GM19238 (cell line): ENCODE measurements at regions not wholly inside any gene's neighbourhood (a gene's known extent, or its start where the extent isn't known, plus 50 kb on each side); places are given as distances from the start of the nearest gene placed in this dataset.
"Not testable (repeated sequence)": the region's sequence is repeated elsewhere in the genome, so short reads cannot be mapped to it uniquely, and the experiment has no call there.

Source experiments
- DNase-seq: peaks from one replicate; pipeline ENCODE4 v3.0.0; 2011; ENCODE audit warnings: low spot score; ENCODE audit not compliant: insufficient read length

GRCh38 chr1:30660241-30660640, 63.1 kb downstream of the MATN1 start:
- no peak for DNase-seq

DNA sequence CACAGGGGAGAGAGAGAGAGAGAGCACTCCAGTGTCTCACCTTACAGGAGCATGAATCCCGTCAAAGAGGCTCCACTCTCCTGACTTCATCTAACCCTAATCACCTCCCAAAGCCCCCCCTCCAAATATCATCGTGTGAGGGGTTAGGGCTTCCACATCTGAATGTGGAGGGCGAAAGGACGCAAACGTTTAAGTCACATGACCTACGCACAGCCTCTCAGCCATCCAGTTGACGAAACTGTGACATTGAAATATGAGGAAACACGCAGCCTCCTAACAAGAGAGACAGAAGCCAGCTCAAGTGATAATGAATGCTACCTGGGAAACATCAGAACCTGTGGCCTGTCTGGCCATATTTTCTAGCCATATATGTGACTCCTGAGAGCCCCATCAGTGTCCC, 63.7 kb downstream of the MATN1 start:
- no peak for DNase-seq

GRCh38 chr1:30658375-30658774, 65.0 kb downstream of the MATN1 start:
- DNase-seq = not testable (repeated sequence)

- no peak for DNase-seq
Observed at GRCh38 chr1:30658014-30658336, 65.4 kb downstream of the MATN1 start.

- DNase-seq = no peak
Observed at GRCh38 chr1:30657131-30658013, 66.0 kb downstream of the MATN1 start.

DNA sequence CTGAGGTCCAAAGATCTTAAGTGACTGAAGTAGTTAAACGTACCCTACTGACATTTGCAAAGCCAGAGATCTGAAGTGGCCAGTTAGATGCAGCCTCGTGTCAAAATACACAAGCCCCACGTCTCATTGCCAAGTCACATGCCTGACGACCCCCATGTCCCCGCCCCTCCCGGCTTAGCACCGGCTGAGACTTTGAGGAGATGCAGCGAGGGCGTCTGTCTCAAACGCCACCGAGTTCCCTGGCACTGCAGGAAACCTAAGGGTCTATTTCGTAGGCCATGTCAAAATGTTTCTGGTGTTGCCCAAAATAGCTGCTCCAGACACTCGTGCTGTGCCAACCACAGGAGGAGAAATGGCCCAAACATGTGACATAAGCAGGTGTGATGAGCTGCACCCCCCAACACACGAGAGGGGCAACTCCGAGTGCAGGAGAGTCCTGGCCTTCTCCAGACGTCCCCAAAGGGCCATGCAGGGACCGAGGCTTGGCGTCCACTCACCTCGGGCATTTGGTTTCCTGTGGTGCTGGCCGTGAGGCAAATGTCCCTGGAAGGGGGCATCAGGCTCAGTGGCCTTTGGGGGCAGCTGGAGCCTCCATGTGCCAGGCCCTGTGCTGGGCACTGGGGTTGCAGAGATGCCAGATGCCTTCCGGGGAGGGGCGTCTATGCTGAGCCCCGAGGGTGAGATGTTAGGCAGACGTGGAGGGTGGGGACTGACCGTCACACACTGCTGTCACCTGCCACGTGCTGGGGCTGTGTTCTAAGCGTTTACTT, 67.0 kb downstream of the MATN1 start:
- no peak for DNase-seq

- no peak for DNase-seq
Observed at GRCh38 chr1:30655672-30656071, 67.7 kb downstream of the MATN1 start.

DNA sequence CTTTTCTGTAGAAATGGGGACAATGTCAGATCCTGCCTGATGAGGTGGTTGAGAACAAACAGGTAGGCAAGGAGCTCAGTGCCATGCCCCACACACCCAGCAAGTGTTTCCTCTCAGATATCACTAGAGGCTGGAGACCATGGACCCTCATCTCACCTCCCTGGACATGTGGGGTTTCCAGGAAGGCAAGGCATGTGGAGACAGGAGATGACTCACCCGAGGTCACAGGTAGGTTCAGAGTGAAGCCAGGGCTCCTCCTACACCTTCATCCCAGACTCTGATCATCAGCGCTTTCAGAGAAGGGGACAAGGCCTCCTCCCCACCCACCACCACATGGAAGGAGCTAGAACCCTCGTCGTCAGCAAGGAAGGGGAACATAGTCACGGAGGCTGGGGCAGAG, 69.2 kb downstream of the MATN1 start:
- no peak for DNase-seq

DNA sequence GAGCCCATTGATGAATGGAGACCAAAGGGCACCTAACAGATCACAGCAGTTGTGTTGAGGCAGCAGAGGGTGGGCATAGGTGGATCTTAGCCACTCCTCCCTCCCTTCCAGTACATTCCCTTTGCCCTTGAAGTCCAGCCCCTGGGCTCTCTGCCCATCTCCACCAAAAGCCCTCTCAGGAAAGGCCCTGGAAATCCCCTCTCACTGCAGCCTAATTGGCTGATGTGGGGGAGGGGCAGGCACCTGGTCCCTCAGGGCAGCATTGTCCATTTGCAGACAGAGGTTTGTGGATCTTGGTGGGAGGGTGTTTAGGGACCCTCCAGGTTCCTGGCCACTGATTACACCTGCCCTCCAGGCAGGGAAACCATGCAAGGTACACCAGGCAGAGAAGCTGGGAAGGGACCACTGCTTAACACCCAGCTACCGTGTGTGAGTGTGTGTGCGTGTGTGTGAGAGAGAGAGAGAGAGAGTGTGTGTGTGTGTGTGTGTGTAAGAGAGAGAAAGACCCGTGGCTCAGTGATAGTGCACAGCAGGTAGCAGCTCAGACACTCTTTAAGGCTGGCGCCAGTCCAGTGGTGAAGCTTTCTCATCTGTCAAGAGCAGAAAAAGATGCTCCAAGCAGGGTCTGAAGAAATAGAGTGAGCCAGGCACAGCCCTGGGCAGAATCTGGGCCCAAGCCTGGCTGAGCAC, 71.1 kb downstream of the MATN1 start:
- no peak for DNase-seq

DNA sequence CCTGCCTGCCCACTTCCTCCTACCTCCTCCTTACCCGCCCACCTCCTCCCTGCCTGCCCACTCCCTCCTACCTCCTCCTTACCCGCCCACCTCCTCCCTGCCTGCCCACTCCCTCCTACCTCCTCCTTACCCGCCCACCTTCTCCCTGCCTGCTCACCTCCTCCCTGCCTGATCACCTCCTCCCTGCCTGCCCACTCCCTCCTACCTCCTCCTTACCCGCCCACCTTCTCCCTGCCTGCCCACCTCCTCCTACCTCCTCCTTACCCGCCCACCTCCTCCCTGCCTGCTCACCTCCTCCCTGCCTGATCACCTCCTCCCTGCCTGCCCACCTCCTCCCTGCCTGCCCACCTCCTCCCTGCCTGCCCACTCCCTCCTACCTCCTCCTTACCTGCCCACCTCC, 72.0 kb downstream of the MATN1 start:
- DNase-seq = not testable (repeated sequence)

- no peak for DNase-seq
Observed at GRCh38 chr1:30650968-30651320, 72.4 kb downstream of the MATN1 start.

- no peak for DNase-seq
Observed at GRCh38 chr1:30650038-30650967, 73.1 kb downstream of the MATN1 start.

GRCh38 chr1:30649321-30649991, 73.9 kb downstream of the MATN1 start:
- no peak for DNase-seq

DNA sequence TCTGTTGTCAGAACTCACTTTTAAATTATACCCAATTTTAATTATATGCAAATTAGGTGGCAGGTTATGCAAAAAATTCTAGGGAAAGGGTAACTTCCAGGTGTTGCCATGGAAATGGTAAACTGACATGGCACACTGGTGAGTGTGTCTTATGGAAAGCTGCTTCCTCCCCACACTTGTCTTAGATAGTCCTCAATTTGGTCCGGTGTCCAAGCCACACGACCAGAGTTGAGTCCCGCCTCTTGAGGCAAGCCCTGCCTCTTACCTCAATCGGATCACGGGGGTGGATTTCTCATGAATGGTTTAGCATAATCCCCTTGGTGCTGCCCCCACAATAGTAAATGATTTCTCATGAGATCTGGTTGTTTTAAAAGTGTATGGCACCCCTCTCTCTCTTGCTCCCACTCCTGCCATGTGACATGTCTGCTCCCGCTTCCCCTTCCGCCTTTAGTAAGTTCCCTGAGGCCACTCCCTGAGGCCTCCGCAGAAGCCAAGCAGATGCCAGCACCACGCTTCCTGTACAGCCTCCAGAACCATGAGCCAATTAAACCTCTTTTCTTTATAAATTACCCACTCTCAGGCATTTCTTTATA, 74.9 kb downstream of the MATN1 start:
- DNase-seq = no peak

- no peak for DNase-seq
Observed at GRCh38 chr1:30645807-30646206, 77.6 kb downstream of the MATN1 start.

DNA sequence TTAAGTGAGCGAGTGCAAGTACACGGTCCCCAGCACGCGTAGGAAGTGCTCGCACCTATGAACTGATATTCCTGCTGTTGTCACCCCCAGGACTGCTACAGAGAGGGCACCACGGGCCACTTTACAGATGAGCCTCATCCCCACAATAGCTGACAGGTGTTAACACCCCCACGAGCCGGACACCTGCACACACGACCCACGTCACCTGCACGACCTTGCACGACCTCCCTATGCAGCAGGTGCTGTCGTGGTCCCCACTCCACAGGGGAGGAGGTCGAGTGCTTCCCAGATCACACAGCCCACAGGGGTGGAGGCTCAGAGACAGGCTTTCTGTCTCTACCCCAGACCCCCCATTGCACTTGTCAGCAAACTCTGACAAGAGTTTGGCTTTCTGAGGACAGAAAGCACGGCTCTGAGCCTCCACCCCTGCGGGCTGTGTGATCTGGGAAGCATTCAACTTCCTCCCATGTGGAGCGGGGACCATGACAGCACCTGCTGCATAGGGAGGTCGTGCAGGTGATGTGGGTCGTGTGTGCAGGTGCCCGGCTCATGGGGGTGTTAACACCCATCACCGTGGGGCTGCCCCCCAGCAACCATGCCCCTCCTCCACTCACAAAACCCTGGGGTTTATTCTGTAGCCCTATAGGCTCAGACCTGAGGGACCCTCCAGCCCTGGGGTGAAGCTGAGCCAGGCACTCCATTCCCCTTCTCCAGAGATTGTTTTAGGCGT, 80.8 kb downstream of the MATN1 start:
- DNase-seq = no peak

DNA sequence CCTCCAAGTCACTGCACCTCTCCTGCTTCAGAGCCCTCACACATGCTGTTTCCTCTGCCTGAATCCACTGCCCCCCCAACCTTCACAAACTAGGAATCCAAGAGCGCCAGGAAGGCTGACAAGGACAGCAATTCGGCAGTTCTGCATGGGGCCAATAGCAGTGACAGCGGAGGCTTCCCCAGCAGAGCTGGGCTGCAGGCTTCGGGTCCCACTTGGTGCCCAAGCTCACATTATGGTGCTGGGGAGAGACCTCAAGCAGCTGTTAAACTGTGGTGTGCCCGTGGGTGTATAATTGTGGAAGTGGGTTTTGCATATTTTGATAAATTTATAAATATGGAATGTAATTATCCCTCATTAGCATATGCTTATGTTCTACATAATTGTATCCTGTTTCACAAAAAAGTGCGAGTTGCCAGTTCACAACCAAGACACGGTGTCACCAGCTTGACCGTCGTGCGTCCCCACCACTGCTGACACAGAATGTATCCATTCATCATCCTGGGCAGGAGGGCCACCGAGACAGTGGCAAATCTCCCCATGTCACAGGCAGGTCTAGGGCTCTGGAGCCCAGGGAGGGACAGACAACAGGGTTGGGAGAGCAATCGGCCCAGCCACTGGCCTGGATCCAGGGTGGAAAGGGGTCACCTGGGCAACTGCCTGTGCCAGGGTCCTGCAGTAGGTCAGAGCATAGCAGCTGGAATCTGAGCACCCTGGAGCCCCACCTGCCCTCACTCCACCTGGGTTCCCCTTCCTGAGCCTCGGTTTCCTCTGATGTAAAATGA, 81.6 kb downstream of the MATN1 start:
- no peak for DNase-seq

GRCh38 chr1:30639881-30640452, 83.4 kb downstream of the MATN1 start:
- DNase-seq = no peak
